ENCODE measurements at regions not wholly inside any gene's neighbourhood (a gene's known extent, or its start where the extent isn't known, plus 50 kb on each side); places are given as distances from the start of the nearest gene placed in this dataset.

GRCh38 chr13:50715402-50716146 is 127.9 kb downstream of the DLEU7 start:
- TF ChIP-seq POLR2A (IDR thresholded peaks at IDR 0.05) (no peak), CTCF (IDR thresholded peaks at IDR 0.05) (no peak)

Data from body of pancreas (tissue), 4 donors.